ENCODE measurements at regions not wholly inside any gene's neighbourhood (a gene's known extent, or its start where the extent isn't known, plus 50 kb on each side); places are given as distances from the start of the nearest gene placed in this dataset.

DNA sequence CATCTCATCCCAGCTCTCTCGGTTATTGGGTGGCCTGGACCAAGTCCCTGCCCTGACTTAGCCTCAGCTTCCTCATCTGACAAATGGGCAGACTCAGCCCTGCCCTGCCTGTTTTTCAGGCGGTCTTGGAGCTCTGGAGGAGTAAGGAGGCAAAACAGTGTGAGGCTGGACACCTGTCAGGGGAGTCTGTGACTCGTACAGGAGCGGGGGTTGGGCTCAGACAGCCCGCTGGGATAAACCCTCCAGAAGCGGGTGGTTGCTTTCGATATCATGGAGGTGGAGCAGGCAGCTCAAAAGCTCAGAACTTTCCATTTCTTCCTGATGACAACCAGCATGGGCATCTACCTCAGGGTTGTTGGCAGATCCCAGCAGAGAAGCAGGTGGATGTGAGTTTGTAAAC lies 72.9 kb upstream of the GGTA1 start:
- peaks cover 0 to 9% of the 10 kb centered on the region in 2 donors for H3K36me3 ChIP-seq (ENCODE audit: control insufficient read depth in 2 of 2, insufficient read depth in 2 of 2, low read length in 2 of 2)
- H3K27ac ChIP-seq (ENCODE audit: low read length): no peak overlapping the region
- peaks cover 82% of the 10 kb centered on the region for H3K4me1 ChIP-seq (ENCODE audit: control insufficient read depth, insufficient read depth, low read length)
- no peaks in the 10 kb centered on the region for H3K27me3 ChIP-seq (ENCODE audit: control insufficient read depth in 1 of 2, insufficient read depth in 2 of 2, low read length in 2 of 2)
- H3K4me3 ChIP-seq (ENCODE audit: low read length in 2 of 2): peak overlapping the region in 1 of 2 donors; percentile 22
- H3K9ac ChIP-seq (ENCODE audit: low read length in 2 of 2): no peak overlapping the region
- no peaks in the 10 kb centered on the region for H3K9me3 ChIP-seq (ENCODE audit: control insufficient read depth in 2 of 2, low read length in 2 of 2)

DNA sequence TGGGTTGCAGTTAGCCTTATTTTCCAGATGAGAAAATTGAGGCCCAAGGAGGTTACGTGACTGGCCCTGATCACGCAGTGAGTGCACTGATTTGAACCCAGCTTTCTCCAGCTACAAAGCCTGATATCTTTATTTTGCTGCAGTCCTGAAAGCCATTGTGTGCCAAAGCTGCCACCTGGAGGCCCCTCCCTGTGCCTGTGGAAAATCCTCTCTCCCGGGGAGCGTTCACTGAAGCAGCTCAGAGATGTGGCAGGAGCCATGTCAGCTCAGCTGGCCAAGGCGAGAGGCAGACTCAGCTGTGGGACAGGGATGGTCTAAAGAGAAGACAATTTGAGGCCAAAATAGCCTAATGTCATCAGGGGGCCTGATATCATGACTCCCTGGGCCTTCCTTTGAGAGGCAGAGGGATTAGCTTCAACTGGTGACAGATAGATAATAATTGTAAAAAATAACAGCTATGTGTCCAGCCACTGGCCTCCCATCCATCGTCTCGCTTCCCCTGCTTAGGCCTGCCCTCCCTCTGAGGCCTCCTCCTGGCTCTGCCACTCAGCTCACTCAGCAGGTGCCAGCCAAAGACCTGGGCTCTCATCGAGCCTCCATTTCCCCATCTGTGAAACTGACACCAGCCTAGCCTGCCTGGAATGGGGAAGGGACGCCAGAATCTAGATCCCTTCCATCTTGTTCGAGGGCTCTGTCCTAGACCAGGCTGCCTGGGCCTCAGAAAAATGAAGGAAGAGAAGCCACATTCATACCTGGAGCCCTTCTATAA lies 74.3 kb upstream of the GGTA1 start:
- H3K9ac ChIP-seq (ENCODE audit: low read length in 2 of 2): peak overlapping the region in 1 of 2 donors; percentile 21
- H3K9me3 ChIP-seq (ENCODE audit: control insufficient read depth in 2 of 2, low read length in 2 of 2): no peaks in the 10 kb centered on the region

DNA sequence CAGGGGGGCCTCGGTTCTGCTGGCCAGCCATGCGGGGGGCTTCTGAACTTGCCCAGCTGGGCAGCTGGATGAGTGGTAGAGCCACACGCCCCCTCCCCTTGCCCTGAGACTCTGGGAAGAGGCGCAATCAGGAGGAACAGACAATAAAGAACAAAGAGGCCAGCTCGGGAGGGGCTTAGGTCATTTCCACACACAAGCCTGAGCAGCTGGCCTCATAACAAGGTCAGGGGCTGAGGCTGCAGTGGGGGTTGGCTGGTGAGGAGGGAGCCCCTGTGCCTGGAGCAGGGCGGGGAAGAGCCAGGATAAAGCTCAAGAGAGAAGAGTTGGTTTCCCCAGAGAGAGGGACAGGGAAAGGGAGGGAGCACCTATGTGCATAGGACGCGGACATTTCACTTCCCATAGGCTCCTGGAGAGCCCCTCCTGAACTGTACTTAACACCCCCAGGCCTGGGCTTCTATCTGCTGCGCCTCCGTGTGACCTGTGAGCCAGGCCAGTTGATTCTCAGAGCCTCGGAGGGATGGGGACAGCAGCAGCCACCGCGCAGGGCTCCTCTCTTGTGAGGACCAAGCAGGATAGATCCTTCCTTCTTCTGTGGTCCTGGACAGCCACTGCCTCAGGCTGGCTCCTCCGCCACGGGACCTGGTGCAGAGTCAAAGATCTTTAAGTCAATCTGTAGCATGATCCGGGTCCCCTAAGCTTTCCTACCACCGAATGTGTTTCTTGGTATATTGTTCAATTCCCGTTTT lies 75.3 kb upstream of the GGTA1 start:
- no peaks in the 10 kb centered on the region for H3K27me3 ChIP-seq (ENCODE audit: control insufficient read depth in 1 of 2, insufficient read depth in 2 of 2, low read length in 2 of 2)
- peaks cover 67% of the 10 kb centered on the region for H3K4me1 ChIP-seq (ENCODE audit: control insufficient read depth, insufficient read depth, low read length)
- peaks cover 0 to 9% of the 10 kb centered on the region in 2 donors for H3K36me3 ChIP-seq (ENCODE audit: control insufficient read depth in 2 of 2, insufficient read depth in 2 of 2, low read length in 2 of 2)
- H3K4me3 ChIP-seq (ENCODE audit: low read length in 2 of 2): no peak overlapping the region
- no peak overlapping the region for H3K27ac ChIP-seq (ENCODE audit: low read length)
- no peak overlapping the region for H3K9ac ChIP-seq (ENCODE audit: low read length in 2 of 2)
- no peaks in the 10 kb centered on the region for H3K9me3 ChIP-seq (ENCODE audit: control insufficient read depth in 2 of 2, low read length in 2 of 2)

More for the DNA sequence above, 74.3 kb upstream of the GGTA1 start:
- Histone ChIP-seq H3K4me3 (ENCODE audit: low read length in 2 of 2) (no peak overlapping the region), H3K36me3 (ENCODE audit: control insufficient read depth in 2 of 2, insufficient read depth in 2 of 2, low read length in 2 of 2) (peaks cover 0 to 9% of the 10 kb centered on the region in 2 donors), H3K27me3 (ENCODE audit: control insufficient read depth in 1 of 2, insufficient read depth in 2 of 2, low read length in 2 of 2) (no peaks in the 10 kb centered on the region), H3K27ac (ENCODE audit: low read length) (no peak overlapping the region), H3K4me1 (ENCODE audit: control insufficient read depth, insufficient read depth, low read length) (peaks cover 72% of the 10 kb centered on the region)

DNA sequence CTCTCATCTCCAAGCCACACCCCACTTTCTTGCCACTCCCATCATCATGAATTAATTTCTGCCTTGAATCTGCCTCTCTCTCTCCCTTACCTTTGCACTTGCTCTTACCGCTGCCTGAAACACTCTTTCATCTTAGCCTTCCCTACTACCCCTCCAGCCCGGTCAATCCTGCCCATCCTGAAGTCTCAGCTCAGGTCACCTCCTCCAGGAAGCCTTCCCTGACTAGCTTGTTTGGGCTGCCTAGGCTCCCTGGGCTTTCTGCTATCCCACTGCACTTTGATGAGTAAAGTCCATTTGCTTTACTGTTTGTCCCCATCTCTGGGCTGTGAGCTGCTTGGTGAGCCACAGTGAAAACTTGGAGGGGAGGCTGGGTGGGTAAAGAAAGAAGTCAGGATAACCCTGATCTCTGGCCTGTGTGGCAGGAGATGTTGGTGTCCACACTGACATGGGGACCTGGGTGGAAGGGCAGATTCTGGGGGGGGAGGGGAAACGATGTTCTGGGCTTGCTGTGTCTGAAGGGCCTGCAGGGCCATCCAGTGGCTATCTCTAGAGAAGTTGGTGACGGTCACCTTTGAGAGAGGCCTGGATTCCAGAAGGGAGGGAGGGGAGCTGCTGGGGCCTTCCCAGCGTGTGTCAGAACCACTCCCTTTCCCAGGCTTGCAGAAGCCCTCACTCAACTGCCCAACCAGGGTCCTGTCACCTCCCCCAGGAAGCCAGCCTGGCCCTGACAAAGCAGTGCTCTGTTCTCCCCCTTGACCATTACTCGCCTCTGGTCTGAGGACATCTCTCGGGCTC lies 75.0 kb upstream of the DAB2IP start:
- Histone ChIP-seq H3K27me3 (ENCODE audit: control insufficient read depth in 1 of 2, insufficient read depth in 2 of 2, low read length in 2 of 2) (no peaks in the 10 kb centered on the region), H3K36me3 (ENCODE audit: control insufficient read depth in 2 of 2, insufficient read depth in 2 of 2, low read length in 2 of 2) (peaks cover 0 to 6% of the 10 kb centered on the region in 2 donors), H3K4me1 (ENCODE audit: control insufficient read depth, insufficient read depth, low read length) (peaks cover 59% of the 10 kb centered on the region), H3K9ac (ENCODE audit: low read length in 2 of 2) (peak overlapping the region in 1 of 2 donors; percentile 21), H3K27ac (ENCODE audit: low read length) (peak overlapping the region; percentile 31), H3K9me3 (ENCODE audit: control insufficient read depth in 2 of 2, low read length in 2 of 2) (no peaks in the 10 kb centered on the region), H3K4me3 (ENCODE audit: low read length in 2 of 2) (peak overlapping the region in 1 of 2 donors; percentile 40)

DNA sequence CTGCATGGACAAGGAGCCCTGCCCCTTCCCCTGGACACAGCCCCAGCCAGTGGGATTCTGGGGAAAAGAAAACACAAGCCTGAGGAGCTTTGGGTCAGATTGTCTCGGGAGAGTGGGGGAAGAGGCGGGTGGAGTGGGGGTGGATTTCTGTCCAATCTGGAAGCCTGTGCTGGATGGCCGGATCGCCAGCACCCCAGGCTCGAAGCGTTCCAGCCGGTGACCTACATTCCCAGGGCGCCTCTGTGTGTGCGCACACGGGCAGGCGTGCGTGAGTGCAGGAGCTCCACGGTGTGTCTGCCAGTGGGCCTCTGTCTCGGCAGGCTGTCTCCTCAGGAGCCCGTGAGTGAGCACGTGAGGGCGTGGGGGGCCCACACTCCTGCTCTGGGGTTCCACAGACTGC lies 74.3 kb upstream of the DAB2IP start:
- Histone ChIP-seq H3K27me3 (ENCODE audit: control insufficient read depth in 1 of 2, insufficient read depth in 2 of 2, low read length in 2 of 2) (no peaks in the 10 kb centered on the region), H3K27ac (ENCODE audit: low read length) (peak overlapping the region; percentile 31), H3K9me3 (ENCODE audit: control insufficient read depth in 2 of 2, low read length in 2 of 2) (no peaks in the 10 kb centered on the region), H3K9ac (ENCODE audit: low read length in 2 of 2) (peak overlapping the region in 1 of 2 donors; percentile 21), H3K4me1 (ENCODE audit: control insufficient read depth, insufficient read depth, low read length) (peaks cover 61% of the 10 kb centered on the region), H3K36me3 (ENCODE audit: control insufficient read depth in 2 of 2, insufficient read depth in 2 of 2, low read length in 2 of 2) (peaks cover 0 to 6% of the 10 kb centered on the region in 2 donors), H3K4me3 (ENCODE audit: low read length in 2 of 2) (peak overlapping the region in 1 of 2 donors; percentile 40)

DNA sequence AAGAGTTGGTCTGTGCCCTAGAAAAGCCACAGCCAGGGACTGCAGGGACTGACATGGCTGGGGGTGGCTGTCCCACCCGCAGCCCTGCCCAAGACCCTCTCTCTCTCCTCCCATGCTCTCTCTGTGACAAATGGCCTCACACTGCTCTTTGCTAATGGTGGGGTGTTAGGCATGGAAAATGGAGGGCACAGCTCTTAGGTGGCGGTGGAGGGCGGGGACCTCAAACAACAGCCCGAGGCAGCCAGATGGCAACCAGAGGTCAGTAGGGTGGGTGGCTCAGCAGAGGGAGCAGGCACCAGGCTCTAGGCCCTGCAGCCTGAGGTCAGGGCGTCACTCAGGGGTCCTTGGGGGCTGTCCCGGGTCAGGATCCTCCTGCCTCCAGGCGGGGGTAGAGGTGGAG lies 73.9 kb upstream of the DAB2IP start:
- Histone ChIP-seq H3K36me3 (ENCODE audit: control insufficient read depth in 2 of 2, insufficient read depth in 2 of 2, low read length in 2 of 2) (peaks cover 0 to 4% of the 10 kb centered on the region in 2 donors), H3K4me3 (ENCODE audit: low read length in 2 of 2) (peak overlapping the region in 1 of 2 donors; percentile 40), H3K27ac (ENCODE audit: low read length) (no peak overlapping the region), H3K27me3 (ENCODE audit: control insufficient read depth in 1 of 2, insufficient read depth in 2 of 2, low read length in 2 of 2) (no peaks in the 10 kb centered on the region), H3K4me1 (ENCODE audit: control insufficient read depth, insufficient read depth, low read length) (peaks cover 59% of the 10 kb centered on the region), H3K9ac (ENCODE audit: low read length in 2 of 2) (no peak overlapping the region), H3K9me3 (ENCODE audit: control insufficient read depth in 2 of 2, low read length in 2 of 2) (no peaks in the 10 kb centered on the region)

DNA sequence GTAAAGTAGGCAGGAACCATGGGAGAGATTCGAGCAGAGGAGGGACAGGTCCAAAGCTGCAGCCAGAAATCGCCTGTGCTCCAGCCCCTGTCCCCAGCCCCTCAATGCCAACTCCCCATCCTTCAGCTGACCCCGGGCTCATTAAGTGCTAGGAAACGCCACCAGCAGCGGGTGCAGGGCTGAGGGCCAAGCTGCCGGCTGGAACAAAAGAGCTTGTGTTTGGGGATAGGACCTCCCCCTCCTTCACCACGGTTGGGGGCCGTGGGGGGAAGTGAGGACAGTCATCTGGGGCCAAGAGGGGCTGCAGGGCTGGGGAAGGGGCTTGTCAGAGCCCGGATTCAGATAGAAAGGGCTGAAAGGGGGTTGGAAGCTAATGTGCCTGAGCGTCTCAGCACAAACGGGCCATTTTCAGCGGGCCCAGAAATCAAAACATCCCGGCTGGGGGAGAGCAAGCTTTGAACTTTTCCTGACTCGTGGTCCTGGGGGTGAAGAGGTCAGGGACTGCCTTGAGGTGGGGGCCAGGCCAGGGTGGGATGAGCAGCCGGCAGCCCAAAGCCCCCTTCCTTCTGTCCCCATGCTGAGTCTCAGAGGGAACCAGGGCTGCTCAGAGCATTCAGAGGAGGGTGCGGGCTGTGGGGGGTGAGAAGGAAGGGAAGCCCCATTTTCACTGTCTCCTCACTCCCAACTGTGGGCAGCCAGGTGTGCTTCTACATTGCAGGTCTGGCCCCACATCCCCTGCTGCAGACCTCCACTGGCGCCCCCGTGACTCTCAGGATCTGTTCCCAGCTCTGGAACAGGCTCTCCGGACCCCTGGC lies 69.4 kb upstream of the DAB2IP start:
- Histone ChIP-seq H3K4me1 (ENCODE audit: control insufficient read depth, insufficient read depth, low read length) (peaks cover 30% of the 10 kb centered on the region), H3K27me3 (ENCODE audit: control insufficient read depth in 1 of 2, insufficient read depth in 2 of 2, low read length in 2 of 2) (no peaks in the 10 kb centered on the region), H3K36me3 (ENCODE audit: control insufficient read depth in 2 of 2, insufficient read depth in 2 of 2, low read length in 2 of 2) (peaks cover 0 to 5% of the 10 kb centered on the region in 2 donors), H3K27ac (ENCODE audit: low read length) (no peak overlapping the region), H3K9ac (ENCODE audit: low read length in 2 of 2) (no peak overlapping the region), H3K4me3 (ENCODE audit: low read length in 2 of 2) (no peak overlapping the region), H3K9me3 (ENCODE audit: control insufficient read depth in 2 of 2, low read length in 2 of 2) (no peaks in the 10 kb centered on the region)

DNA sequence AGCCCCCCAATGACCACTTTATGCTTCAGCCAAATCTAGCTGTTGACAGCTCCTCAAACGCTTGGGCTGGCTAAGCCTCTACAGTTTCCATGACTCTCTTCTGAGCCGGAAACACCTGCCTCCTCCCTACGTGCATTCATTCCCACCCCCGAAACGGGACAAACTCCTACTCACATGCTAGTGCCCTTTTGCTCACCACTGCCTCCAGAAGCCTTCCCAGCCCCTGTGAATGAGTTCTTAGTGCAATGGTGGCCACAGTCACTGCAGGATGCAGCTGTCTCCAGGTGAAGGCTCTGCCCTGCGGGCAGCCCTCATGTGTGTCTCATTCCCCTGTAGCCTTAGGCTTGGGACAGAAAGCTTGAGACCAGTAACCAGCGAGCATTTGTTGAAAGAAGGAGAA lies 68.8 kb upstream of the DAB2IP start:
- H3K4me3 ChIP-seq (ENCODE audit: low read length in 2 of 2): no peak overlapping the region
- no peaks in the 10 kb centered on the region for H3K27me3 ChIP-seq (ENCODE audit: control insufficient read depth in 1 of 2, insufficient read depth in 2 of 2, low read length in 2 of 2)
- no peak overlapping the region for H3K9ac ChIP-seq (ENCODE audit: low read length in 2 of 2)
- peaks cover 0 to 5% of the 10 kb centered on the region in 2 donors for H3K36me3 ChIP-seq (ENCODE audit: control insufficient read depth in 2 of 2, insufficient read depth in 2 of 2, low read length in 2 of 2)
- peaks cover 24% of the 10 kb centered on the region for H3K4me1 ChIP-seq (ENCODE audit: control insufficient read depth, insufficient read depth, low read length)
- H3K9me3 ChIP-seq (ENCODE audit: control insufficient read depth in 2 of 2, low read length in 2 of 2): no peaks in the 10 kb centered on the region
- H3K27ac ChIP-seq (ENCODE audit: low read length): no peak overlapping the region

DNA sequence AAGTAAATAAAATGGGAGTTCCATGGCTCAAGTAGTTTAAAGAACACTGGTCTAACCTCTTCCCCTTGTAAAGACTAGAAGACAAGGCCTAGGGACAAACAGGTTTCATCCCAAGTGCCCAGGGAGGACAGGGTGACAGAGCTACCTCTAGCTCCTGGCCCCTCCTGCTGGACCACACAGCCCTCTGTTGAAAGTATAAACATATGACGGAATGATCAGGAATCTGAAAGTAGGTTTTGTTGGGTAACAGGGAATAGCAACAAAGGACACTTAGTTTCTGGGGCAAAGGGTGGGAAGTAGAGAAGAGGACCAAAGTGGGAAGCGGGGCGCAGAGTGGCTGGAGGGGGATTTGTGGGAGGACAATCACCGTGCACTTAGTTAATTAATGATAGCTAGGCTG lies 67.0 kb upstream of the DAB2IP start:
- H3K27me3 ChIP-seq (ENCODE audit: control insufficient read depth in 1 of 2, insufficient read depth in 2 of 2, low read length in 2 of 2): no peaks in the 10 kb centered on the region
- H3K9me3 ChIP-seq (ENCODE audit: control insufficient read depth in 2 of 2, low read length in 2 of 2): no peaks in the 10 kb centered on the region
- no peak overlapping the region for H3K27ac ChIP-seq (ENCODE audit: low read length)

DNA sequence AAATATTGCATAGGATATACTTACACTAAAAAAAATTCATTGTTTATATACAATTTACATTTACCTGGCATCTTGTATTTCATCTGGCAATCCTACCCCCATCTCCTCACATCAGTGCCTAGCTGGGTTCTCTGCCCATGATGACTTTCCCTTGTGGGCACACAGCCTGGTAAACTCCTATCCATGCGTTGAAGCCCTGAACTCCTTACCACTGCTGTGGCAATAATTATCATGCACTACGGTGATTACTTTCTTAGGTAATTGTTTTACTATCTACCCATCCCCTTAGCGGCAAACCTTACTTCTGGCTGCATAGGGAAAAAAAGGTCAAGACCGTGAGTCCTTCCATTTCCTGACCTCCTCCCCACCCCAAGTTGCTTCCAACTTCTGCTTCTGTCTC lies 63.6 kb upstream of the DAB2IP start:
- Histone ChIP-seq H3K27me3 (ENCODE audit: control insufficient read depth in 1 of 2, insufficient read depth in 2 of 2, low read length in 2 of 2) (no peaks in the 10 kb centered on the region), H3K27ac (ENCODE audit: low read length) (no peak overlapping the region), H3K36me3 (ENCODE audit: control insufficient read depth in 2 of 2, insufficient read depth in 2 of 2, low read length in 2 of 2) (peaks cover 9 to 20% of the 10 kb centered on the region in 2 donors), H3K9me3 (ENCODE audit: control insufficient read depth in 2 of 2, low read length in 2 of 2) (no peaks in the 10 kb centered on the region), H3K4me1 (ENCODE audit: control insufficient read depth, insufficient read depth, low read length) (peaks cover 4% of the 10 kb centered on the region), H3K9ac (ENCODE audit: low read length in 2 of 2) (no peak overlapping the region), H3K4me3 (ENCODE audit: low read length in 2 of 2) (no peak overlapping the region)

More for the DNA sequence above, 67.0 kb upstream of the DAB2IP start:
- no peak overlapping the region for H3K9ac ChIP-seq (ENCODE audit: low read length in 2 of 2)
- H3K4me3 ChIP-seq (ENCODE audit: low read length in 2 of 2): no peak overlapping the region
- H3K36me3 ChIP-seq (ENCODE audit: control insufficient read depth in 2 of 2, insufficient read depth in 2 of 2, low read length in 2 of 2): peaks cover 0 to 9% of the 10 kb centered on the region in 2 donors
- H3K4me1 ChIP-seq (ENCODE audit: control insufficient read depth, insufficient read depth, low read length): peaks cover 20% of the 10 kb centered on the region

Measured in stomach smooth muscle (tissue), 2 donors.